ENCODE measurements at regions not wholly inside any gene's neighbourhood (a gene's known extent, or its start where the extent isn't known, plus 50 kb on each side); places are given as distances from the start of the nearest gene placed in this dataset.

GRCh38 chr4:38587106-38587505 lies 76.9 kb upstream of the KLF3 start:
- TF ChIP-seq POLR2A (IDR thresholded peaks at IDR 0.05; ENCODE audit: low read depth, low read length): no peak
- no peak for DNase-seq (ENCODE audit: insufficient read length, low spot score)
- no peak for FAIRE-seq

GRCh38 chr4:38590046-38590445 lies 74.0 kb upstream of the KLF3 start:
- DNase-seq (ENCODE audit: insufficient read length, low spot score): no peak
- TF ChIP-seq POLR2A (IDR thresholded peaks at IDR 0.05; ENCODE audit: low read depth, low read length): no peak
- FAIRE-seq: no peak

GRCh38 chr4:38591617-38592337 lies 72.2 kb upstream of the KLF3 start:
- TF ChIP-seq POLR2A (IDR thresholded peaks at IDR 0.05; ENCODE audit: low read depth, low read length): no peak
- DNase-seq (ENCODE audit: insufficient read length, low spot score) (no peak), FAIRE-seq (no peak)

GRCh38 chr4:38598489-38598888 lies 65.5 kb upstream of the KLF3 start:
- no peak for DNase-seq (ENCODE audit: insufficient read length, low spot score)
- no peak for FAIRE-seq

GRCh38 chr4:38600575-38600974 lies 63.4 kb upstream of the KLF3 start:
- FAIRE-seq: no peak
- TF ChIP-seq POLR2A (IDR thresholded peaks at IDR 0.05; ENCODE audit: low read depth, low read length): no peak
- DNase-seq (ENCODE audit: insufficient read length, low spot score): no peak

More at GRCh38 chr4:38598489-38598888, 65.5 kb upstream of the KLF3 start:
- no peak for TF ChIP-seq POLR2A (IDR thresholded peaks at IDR 0.05; ENCODE audit: low read depth, low read length)

- DNase-seq (ENCODE audit: insufficient read length, low spot score) (no peak), FAIRE-seq (no peak)
- no peak for TF ChIP-seq POLR2A (IDR thresholded peaks at IDR 0.05; ENCODE audit: low read depth, low read length)
Measured at GRCh38 chr4:38601244-38601915, 62.6 kb upstream of the KLF3 start.

GRCh38 chr4:38601916-38602291 lies 62.1 kb upstream of the KLF3 start:
- DNase-seq (ENCODE audit: insufficient read length, low spot score): no peak
- no peak for FAIRE-seq
- no peak for TF ChIP-seq POLR2A (IDR thresholded peaks at IDR 0.05; ENCODE audit: low read depth, low read length)

- FAIRE-seq (no peak), DNase-seq (ENCODE audit: insufficient read length, low spot score) (no peak)
- TF ChIP-seq POLR2A (IDR thresholded peaks at IDR 0.05; ENCODE audit: low read depth, low read length): no peak
Measured at GRCh38 chr4:38603652-38604051, 60.3 kb upstream of the KLF3 start.

- FAIRE-seq: no peak
- TF ChIP-seq POLR2A (IDR thresholded peaks at IDR 0.05; ENCODE audit: low read depth, low read length): no peak
- no peak for DNase-seq (ENCODE audit: insufficient read length, low spot score)
Measured at GRCh38 chr4:38605181-38605752, 58.7 kb upstream of the KLF3 start.

GRCh38 chr4:38605753-38606586 lies 58.0 kb upstream of the KLF3 start:
- DNase-seq (ENCODE audit: insufficient read length, low spot score): no peak
- no peak for TF ChIP-seq POLR2A (IDR thresholded peaks at IDR 0.05; ENCODE audit: low read depth, low read length)
- FAIRE-seq: no peak

GRCh38 chr4:38606587-38606905 lies 57.5 kb upstream of the KLF3 start:
- no peak for FAIRE-seq
- DNase-seq (ENCODE audit: insufficient read length, low spot score): no peak
- TF ChIP-seq POLR2A (IDR thresholded peaks at IDR 0.05; ENCODE audit: low read depth, low read length): no peak

GRCh38 chr4:38609614-38610013 lies 54.4 kb upstream of the KLF3 start:
- no peak for TF ChIP-seq POLR2A (IDR thresholded peaks at IDR 0.05; ENCODE audit: low read depth, low read length)
- no peak for FAIRE-seq
- no peak for DNase-seq (ENCODE audit: insufficient read length, low spot score)

- DNase-seq (ENCODE audit: insufficient read length, low spot score) (no peak), FAIRE-seq (no peak)
- no peak for TF ChIP-seq POLR2A (IDR thresholded peaks at IDR 0.05; ENCODE audit: low read depth, low read length)
Measured at GRCh38 chr4:38610521-38610920, 53.5 kb upstream of the KLF3 start.

GRCh38 chr4:38610966-38611431 lies 53.0 kb upstream of the KLF3 start:
- DNase-seq (ENCODE audit: insufficient read length, low spot score) (no peak), FAIRE-seq (no peak)
- no peak for TF ChIP-seq POLR2A (IDR thresholded peaks at IDR 0.05; ENCODE audit: low read depth, low read length)

Measured in H54 (cell line).